DND-41 (cell line): ENCODE measurements at regions not wholly inside any gene's neighbourhood (a gene's known extent, or its start where the extent isn't known, plus 50 kb on each side); places are given as distances from the start of the nearest gene placed in this dataset.

Source experiments
- CTCF ChIP-seq: IDR thresholded peaks from 2 replicates; pipeline ENCODE4 v1.5.1; 2012; ENCODE audit warnings: borderline replicate concordance, low read length, moderate library complexity, mild to moderate bottlenecking; ENCODE audit not compliant: poor library complexity, severe bottlenecking; ENCODE audit errors: extremely low read depth
- EZH2 ChIP-seq: IDR thresholded peaks from 3 replicates; pipeline ENCODE4 v1.6.1; 2012; ENCODE audit warnings: borderline replicate concordance, low read depth, mild to moderate bottlenecking, moderate library complexity, low read length, inconsistent platforms; ENCODE audit not compliant: severe bottlenecking

GRCh38 chr2:55995902-55996301 is 72.3 kb upstream of the EFEMP1 start:
- no peak for TF ChIP-seq CTCF
- no peak for TF ChIP-seq EZH2
